ENCODE measurements at regions not wholly inside any gene's neighbourhood (a gene's known extent, or its start where the extent isn't known, plus 50 kb on each side); places are given as distances from the start of the nearest gene placed in this dataset.
A peak's percentile ranks its signal among the peaks of the same experiment; 100 is the strongest.

DNA sequence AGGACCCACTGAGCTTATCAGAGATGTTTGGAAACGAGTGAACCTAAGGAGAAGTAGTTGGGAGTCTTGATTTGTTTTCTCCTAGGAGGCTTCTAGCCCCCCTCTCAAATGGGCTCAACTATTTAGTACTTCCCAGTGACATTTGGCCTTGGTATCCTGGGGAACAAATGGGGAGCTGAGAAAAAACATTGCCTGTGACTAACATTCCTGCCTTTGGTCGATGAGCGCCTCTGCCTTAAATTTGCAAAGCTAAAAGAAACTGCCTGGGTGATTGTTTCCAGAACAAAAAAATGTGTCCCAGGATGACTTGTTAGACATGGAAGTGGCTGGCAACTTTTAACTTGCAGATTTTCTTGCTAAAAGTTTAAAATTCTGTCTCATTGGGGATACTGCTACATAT is 58.8 kb upstream of the IGFBP7 start:
- H3K36me3 ChIP-seq (ENCODE audit: control insufficient read depth in 2 of 2, insufficient read depth in 1 of 2, low read length in 2 of 2): no peaks in the 10 kb centered on the region
- no peak overlapping the region for H3K27ac ChIP-seq (ENCODE audit: extremely low read depth, low read depth, low read length)
- POLR2A ChIA-PET: no interaction called here
- H3K4me3 ChIP-seq (ENCODE audit: low read depth, low read length): no peak overlapping the region
- H3K4me1 ChIP-seq (ENCODE audit: control insufficient read depth, insufficient read depth, low read length): no peaks in the 10 kb centered on the region; the same call in 1 of the 2 replicates
- CTCF ChIA-PET: interaction anchor here (3.5 kb wide), 1 partner anchor 22 kb away, joined by 19 read pairs; no protein-coding TSS in a partner anchor
- no peaks in the 10 kb centered on the region for H3K9me3 ChIP-seq (ENCODE audit: control insufficient read depth, insufficient read depth, low read depth, low read length)
- no peak for TF ChIP-seq YY1 (tag by site-specific recombination; IDR thresholded peaks at IDR 0.05)
- TF ChIP-seq ZNF677 (tag by site-specific recombination; IDR thresholded peaks at IDR 0.05): no peak

GRCh38 chr4:57163530-57164459 is 53.6 kb upstream of the IGFBP7 start:
- ChIA-PET CTCF (interaction anchor here (0.6 to 3.5 kb wide), 62 partner anchors 9 to 1125 kb away, joined by 3 to 61 read pairs (median 4); no protein-coding TSS in a partner anchor), POLR2A (no interaction called here)
- Histone ChIP-seq H3K27ac (ENCODE audit: extremely low read depth, low read depth, low read length) (peak overlapping the region; percentile 53; the same call in 1 of the 2 replicates), H3K36me3 (ENCODE audit: control insufficient read depth in 2 of 2, insufficient read depth in 1 of 2, low read length in 2 of 2) (no peaks in the 10 kb centered on the region), H3K9me3 (ENCODE audit: control insufficient read depth, insufficient read depth, low read depth, low read length) (no peaks in the 10 kb centered on the region), H3K4me1 (ENCODE audit: control insufficient read depth, insufficient read depth, low read length) (no peaks in the 10 kb centered on the region; the same call in 1 of the 2 replicates), H3K4me3 (ENCODE audit: low read depth, low read length) (peak overlapping the region; percentile 48)
- TF ChIP-seq ZNF350 (tag by site-specific recombination; IDR thresholded peaks at IDR 0.05): no peak
- TF ChIP-seq ZNF302 (tag by site-specific recombination; IDR thresholded peaks at IDR 0.05; ENCODE audit: low read depth): no peak
- no peak for TF ChIP-seq ZNF404 (tag by site-specific recombination; IDR thresholded peaks at IDR 0.05)
- TF ChIP-seq, protein P1, sequence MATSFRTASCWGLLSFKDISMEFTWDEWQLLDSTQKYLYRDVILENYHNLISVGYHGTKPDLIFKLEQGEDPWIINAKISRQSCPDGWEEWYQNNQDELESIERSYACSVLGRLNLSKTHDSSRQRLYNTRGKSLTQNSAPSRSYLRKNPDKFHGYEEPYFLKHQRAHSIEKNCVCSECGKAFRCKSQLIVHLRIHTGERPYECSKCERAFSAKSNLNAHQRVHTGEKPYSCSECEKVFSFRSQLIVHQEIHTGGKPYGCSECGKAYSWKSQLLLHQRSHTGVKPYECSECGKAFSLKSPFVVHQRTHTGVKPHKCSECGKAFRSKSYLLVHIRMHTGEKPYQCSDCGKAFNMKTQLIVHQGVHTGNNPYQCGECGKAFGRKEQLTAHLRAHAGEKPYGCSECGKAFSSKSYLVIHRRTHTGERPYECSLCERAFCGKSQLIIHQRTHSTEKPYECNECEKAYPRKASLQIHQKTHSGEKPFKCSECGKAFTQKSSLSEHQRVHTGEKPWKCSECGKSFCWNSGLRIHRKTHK (tag by site-specific recombination; IDR thresholded peaks at IDR 0.05): no peak
- TF ChIP-seq ZNF629 (tag by site-specific recombination; IDR thresholded peaks at IDR 0.05): 0 out of 2 replicates have a peak, but pooled peaks have one; percentile 25
- 0 out of 2 replicates have a peak, but pooled peaks have one; percentile 9 for TF ChIP-seq SCRT2 (tag by site-specific recombination; IDR thresholded peaks at IDR 0.05)
- TF ChIP-seq ZNF394 (tag by site-specific recombination; IDR thresholded peaks at IDR 0.05; ENCODE audit: borderline replicate concordance): no peak
- no peak for TF ChIP-seq ZNF18 (tag by site-specific recombination; IDR thresholded peaks at IDR 0.05)
- TF ChIP-seq ZNF16 (tag by site-specific recombination; IDR thresholded peaks at IDR 0.05; ENCODE audit: low read depth): no peak
- TF ChIP-seq ZSCAN23 (tag by site-specific recombination; IDR thresholded peaks at IDR 0.05): no peak
- no peak for TF ChIP-seq ZSCAN16 (tag by site-specific recombination; IDR thresholded peaks at IDR 0.05)
- TF ChIP-seq BCL11B (tag by site-specific recombination; IDR thresholded peaks at IDR 0.05; ENCODE audit: low read depth): no peak
- no peak for TF ChIP-seq ZFP41 (tag by site-specific recombination; IDR thresholded peaks at IDR 0.05; ENCODE audit: borderline replicate concordance)
- no peak for TF ChIP-seq ZNF677 (tag by site-specific recombination; IDR thresholded peaks at IDR 0.05)
- no peak for TF ChIP-seq AEBP2 (tag by site-specific recombination; IDR thresholded peaks at IDR 0.05; ENCODE audit: borderline replicate concordance)
- TF ChIP-seq ZNF747 (tag by site-specific recombination; IDR thresholded peaks at IDR 0.05): no peak
- peak; percentile 76; the same call in 1 of the 2 replicates for TF ChIP-seq ZEB2 (tag by site-specific recombination; IDR thresholded peaks at IDR 0.05)
- no peak for TF ChIP-seq ZSCAN5A (tag by site-specific recombination; IDR thresholded peaks at IDR 0.05)
- TF ChIP-seq ZBTB20 (tag by site-specific recombination; IDR thresholded peaks at IDR 0.05): no peak
- TF ChIP-seq IKZF3 (tag by site-specific recombination; IDR thresholded peaks at IDR 0.05): peak; percentile 61; the same call in 1 of the 2 replicates
- TF ChIP-seq ZNF114 (tag by site-specific recombination; IDR thresholded peaks at IDR 0.05): no peak
- TF ChIP-seq, protein P2, sequence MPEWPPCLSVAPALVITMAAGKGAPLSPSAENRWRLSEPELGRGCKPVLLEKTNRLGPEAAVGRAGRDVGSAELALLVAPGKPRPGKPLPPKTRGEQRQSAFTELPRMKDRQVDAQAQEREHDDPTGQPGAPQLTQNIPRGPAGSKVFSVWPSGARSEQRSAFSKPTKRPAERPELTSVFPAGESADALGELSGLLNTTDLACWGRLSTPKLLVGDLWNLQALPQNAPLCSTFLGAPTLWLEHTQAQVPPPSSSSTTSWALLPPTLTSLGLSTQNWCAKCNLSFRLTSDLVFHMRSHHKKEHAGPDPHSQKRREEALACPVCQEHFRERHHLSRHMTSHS (tag by site-specific recombination; IDR thresholded peaks at IDR 0.05): no peak
- TF ChIP-seq, protein P3, sequence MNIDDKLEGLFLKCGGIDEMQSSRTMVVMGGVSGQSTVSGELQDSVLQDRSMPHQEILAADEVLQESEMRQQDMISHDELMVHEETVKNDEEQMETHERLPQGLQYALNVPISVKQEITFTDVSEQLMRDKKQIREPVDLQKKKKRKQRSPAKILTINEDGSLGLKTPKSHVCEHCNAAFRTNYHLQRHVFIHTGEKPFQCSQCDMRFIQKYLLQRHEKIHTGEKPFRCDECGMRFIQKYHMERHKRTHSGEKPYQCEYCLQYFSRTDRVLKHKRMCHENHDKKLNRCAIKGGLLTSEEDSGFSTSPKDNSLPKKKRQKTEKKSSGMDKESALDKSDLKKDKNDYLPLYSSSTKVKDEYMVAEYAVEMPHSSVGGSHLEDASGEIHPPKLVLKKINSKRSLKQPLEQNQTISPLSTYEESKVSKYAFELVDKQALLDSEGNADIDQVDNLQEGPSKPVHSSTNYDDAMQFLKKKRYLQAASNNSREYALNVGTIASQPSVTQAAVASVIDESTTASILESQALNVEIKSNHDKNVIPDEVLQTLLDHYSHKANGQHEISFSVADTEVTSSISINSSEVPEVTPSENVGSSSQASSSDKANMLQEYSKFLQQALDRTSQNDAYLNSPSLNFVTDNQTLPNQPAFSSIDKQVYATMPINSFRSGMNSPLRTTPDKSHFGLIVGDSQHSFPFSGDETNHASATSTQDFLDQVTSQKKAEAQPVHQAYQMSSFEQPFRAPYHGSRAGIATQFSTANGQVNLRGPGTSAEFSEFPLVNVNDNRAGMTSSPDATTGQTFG (tag by site-specific recombination; IDR thresholded peaks at IDR 0.05; ENCODE audit: borderline replicate concordance): no peak
